Mammary epithelial cell (primary cell): ENCODE measurements at regions not wholly inside any gene's neighbourhood (a gene's known extent, or its start where the extent isn't known, plus 50 kb on each side); places are given as distances from the start of the nearest gene placed in this dataset.

Experiments used
- EZH2 ChIP-seq: IDR thresholded peaks from 2 replicates; pipeline ENCODE4 v1.6.1; 2012; ENCODE audit warnings: low read length, inconsistent platforms, borderline replicate concordance
- TF ChIP-seq, protein P1 (sequence below), 2 donors: IDR thresholded peaks in 1 of 2; conservative IDR thresholded peaks in 1 of 2; 2 replicates each; pipeline ENCODE4 v1.5.1; 2011 to 2012; ENCODE audit warnings: inconsistent platforms in 2 of 2, low read length in 2 of 2, mild to moderate bottlenecking in 2 of 2, control low read depth in 1 of 2, low read depth in 1 of 2; ENCODE audit not compliant: insufficient read depth in 1 of 2; ENCODE audit errors: extremely low read depth in 1 of 2

DNA sequence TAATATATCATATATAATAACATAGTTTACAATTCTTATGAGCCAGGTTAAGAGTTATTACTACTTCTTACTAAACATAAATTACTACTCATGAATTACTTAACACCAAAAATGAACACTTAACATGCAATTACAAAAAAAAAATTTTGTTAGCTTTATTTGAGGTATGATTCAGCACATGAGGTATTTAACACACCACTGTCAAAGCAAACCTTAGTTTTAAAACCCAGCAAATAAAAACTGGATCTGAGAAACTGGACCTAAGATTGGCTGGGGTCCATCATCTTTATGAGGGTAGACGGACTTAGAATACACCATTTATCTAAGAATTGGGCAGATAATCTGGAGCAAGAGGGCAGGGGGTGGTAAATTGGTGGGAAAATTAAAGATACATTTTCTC, 81.8 kb upstream of the CREB1 start:
- TF ChIP-seq, protein P1, sequence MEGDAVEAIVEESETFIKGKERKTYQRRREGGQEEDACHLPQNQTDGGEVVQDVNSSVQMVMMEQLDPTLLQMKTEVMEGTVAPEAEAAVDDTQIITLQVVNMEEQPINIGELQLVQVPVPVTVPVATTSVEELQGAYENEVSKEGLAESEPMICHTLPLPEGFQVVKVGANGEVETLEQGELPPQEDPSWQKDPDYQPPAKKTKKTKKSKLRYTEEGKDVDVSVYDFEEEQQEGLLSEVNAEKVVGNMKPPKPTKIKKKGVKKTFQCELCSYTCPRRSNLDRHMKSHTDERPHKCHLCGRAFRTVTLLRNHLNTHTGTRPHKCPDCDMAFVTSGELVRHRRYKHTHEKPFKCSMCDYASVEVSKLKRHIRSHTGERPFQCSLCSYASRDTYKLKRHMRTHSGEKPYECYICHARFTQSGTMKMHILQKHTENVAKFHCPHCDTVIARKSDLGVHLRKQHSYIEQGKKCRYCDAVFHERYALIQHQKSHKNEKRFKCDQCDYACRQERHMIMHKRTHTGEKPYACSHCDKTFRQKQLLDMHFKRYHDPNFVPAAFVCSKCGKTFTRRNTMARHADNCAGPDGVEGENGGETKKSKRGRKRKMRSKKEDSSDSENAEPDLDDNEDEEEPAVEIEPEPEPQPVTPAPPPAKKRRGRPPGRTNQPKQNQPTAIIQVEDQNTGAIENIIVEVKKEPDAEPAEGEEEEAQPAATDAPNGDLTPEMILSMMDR (conservative IDR thresholded peaks at IDR 0.05 in 1 of 2, IDR thresholded peaks at IDR 0.05 in 1 of 2; ENCODE audit: extremely low read depth in 1 of 2, insufficient read depth in 1 of 2, low read depth in 1 of 2, low read length in 2 of 2): no peak
- TF ChIP-seq EZH2: no peak
